ENCODE measurements at regions not wholly inside any gene's neighbourhood (a gene's known extent, or its start where the extent isn't known, plus 50 kb on each side); places are given as distances from the start of the nearest gene placed in this dataset.
"Not testable (repeated sequence)": the region's sequence is repeated elsewhere in the genome, so short reads cannot be mapped to it uniquely, and the experiment has no call there.

DNA sequence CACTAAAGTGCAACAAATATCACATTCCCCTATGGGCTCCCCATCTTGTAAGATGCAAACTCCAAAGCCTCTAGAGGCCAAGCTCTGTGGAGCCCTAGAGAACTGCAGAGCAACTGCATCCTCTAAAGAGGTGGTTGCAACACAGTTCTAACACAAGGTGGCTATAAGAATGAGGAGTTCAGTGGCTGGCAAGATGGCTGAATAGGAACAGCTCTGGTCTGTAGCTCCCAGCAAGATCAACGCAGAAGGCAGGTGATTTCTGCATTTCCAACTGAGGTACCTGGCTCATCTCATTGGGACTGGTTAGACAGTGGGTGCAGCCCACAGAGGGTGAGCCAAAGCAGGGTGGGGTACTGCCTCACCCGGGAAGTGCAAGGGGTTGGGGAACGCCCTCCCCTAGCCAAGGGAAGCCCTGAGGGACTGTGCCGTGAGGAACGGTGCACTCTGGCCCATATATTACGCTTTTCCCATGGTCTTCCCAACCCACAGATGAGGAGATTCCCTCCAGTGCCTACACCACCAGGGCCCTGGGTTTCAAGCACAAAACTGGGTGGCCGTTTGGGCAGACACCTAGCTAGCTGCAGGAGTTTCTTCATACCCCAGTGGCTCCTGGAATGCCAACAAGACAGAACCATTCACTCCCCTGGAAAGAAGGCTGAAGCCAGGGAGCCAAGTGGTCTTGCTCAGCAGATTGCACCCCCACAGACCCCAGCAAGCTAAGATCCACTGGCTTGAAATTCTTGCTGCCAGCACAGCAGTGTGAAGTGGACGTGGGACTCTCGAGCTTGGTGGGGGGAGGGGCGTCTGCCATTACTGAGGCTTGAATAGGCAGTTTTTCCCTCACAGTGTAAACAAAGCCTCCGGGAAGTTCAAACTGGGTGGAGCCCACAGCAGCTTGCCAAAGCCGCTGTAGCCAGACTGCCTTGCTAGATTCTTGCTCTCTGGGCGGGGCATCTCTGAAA, 188.6 kb upstream of the EGLN3 start:
- not testable (repeated sequence) for H3K9me3 ChIP-seq (ENCODE audit: low read length); H3K4me3 ChIP-seq (ENCODE audit: low read depth in 1 of 2, low read length in 2 of 2); H3K27ac ChIP-seq (ENCODE audit: low read depth, low read length); H3K27me3 ChIP-seq (ENCODE audit: control insufficient read depth in 1 of 2, insufficient read depth in 2 of 2, low read length in 2 of 2); H3K4me1 ChIP-seq (ENCODE audit: insufficient read depth, low read length); H3K9ac ChIP-seq (ENCODE audit: low read length); H3K36me3 ChIP-seq (ENCODE audit: insufficient read depth, low read length)

DNA sequence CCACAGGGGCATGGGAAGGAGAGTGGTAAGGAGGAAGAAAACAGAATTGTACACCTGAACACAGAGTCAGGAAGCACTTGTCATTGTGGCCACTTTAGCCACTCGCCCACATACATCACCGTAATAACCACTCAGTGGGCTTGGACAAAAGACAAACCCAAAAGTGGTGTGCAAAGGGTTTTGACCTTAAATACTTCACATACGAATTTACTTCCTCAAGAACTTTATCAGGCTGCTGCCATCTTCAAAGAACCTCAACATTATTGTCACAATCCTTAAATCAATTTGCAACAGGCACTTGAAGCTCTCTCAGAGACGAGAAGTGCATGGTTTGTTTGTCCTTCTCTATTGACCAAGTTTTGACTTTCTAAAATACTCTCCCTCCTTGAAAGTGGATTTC, 187.3 kb upstream of the EGLN3 start:
- Histone ChIP-seq H3K4me3 (ENCODE audit: low read depth in 1 of 2, low read length in 2 of 2) (no peak overlapping the region), H3K27me3 (ENCODE audit: control insufficient read depth in 1 of 2, insufficient read depth in 2 of 2, low read length in 2 of 2) (no peaks in the 10 kb centered on the region), H3K9me3 (ENCODE audit: low read length) (no peaks in the 10 kb centered on the region), H3K4me1 (ENCODE audit: insufficient read depth, low read length) (no peaks in the 10 kb centered on the region), H3K27ac (ENCODE audit: low read depth, low read length) (no peak overlapping the region), H3K9ac (ENCODE audit: low read length) (no peak overlapping the region), H3K36me3 (ENCODE audit: insufficient read depth, low read length) (no peaks in the 10 kb centered on the region)

- no peaks in the 10 kb centered on the region for H3K9me3 ChIP-seq (ENCODE audit: low read length)
- H3K27ac ChIP-seq (ENCODE audit: low read depth, low read length) = no peak overlapping the region
- no peaks in the 10 kb centered on the region for H3K27me3 ChIP-seq (ENCODE audit: control insufficient read depth in 1 of 2, insufficient read depth in 2 of 2, low read length in 2 of 2)
- H3K36me3 ChIP-seq (ENCODE audit: insufficient read depth, low read length) = no peaks in the 10 kb centered on the region
- H3K4me1 ChIP-seq (ENCODE audit: insufficient read depth, low read length) = no peaks in the 10 kb centered on the region
- no peak overlapping the region for H3K9ac ChIP-seq (ENCODE audit: low read length)
- H3K4me3 ChIP-seq (ENCODE audit: low read depth in 1 of 2, low read length in 2 of 2) = no peak overlapping the region
These were observed 186.3 kb upstream of the EGLN3 start for GRCh38 chr14:34137001-34137745.

GRCh38 chr14:34135492-34135891, 184.6 kb upstream of the EGLN3 start:
- H3K4me1 ChIP-seq (ENCODE audit: insufficient read depth, low read length) = no peaks in the 10 kb centered on the region
- H3K36me3 ChIP-seq (ENCODE audit: insufficient read depth, low read length) = no peaks in the 10 kb centered on the region
- no peak overlapping the region for H3K9ac ChIP-seq (ENCODE audit: low read length)
- no peak overlapping the region for H3K27ac ChIP-seq (ENCODE audit: low read depth, low read length)
- H3K27me3 ChIP-seq (ENCODE audit: control insufficient read depth in 1 of 2, insufficient read depth in 2 of 2, low read length in 2 of 2) = no peaks in the 10 kb centered on the region
- no peaks in the 10 kb centered on the region for H3K9me3 ChIP-seq (ENCODE audit: low read length)
- no peak overlapping the region for H3K4me3 ChIP-seq (ENCODE audit: low read depth in 1 of 2, low read length in 2 of 2)

- Histone ChIP-seq H3K9me3 (ENCODE audit: low read length) (no peaks in the 10 kb centered on the region), H3K27ac (ENCODE audit: low read depth, low read length) (no peak overlapping the region), H3K9ac (ENCODE audit: low read length) (no peak overlapping the region), H3K4me1 (ENCODE audit: insufficient read depth, low read length) (no peaks in the 10 kb centered on the region), H3K27me3 (ENCODE audit: control insufficient read depth in 1 of 2, insufficient read depth in 2 of 2, low read length in 2 of 2) (no peaks in the 10 kb centered on the region), H3K4me3 (ENCODE audit: low read depth in 1 of 2, low read length in 2 of 2) (no peak overlapping the region), H3K36me3 (ENCODE audit: insufficient read depth, low read length) (no peaks in the 10 kb centered on the region)
These were observed 183.6 kb upstream of the EGLN3 start for GRCh38 chr14:34134484-34134883.

GRCh38 chr14:34129927-34130552, 179.2 kb upstream of the EGLN3 start:
- Histone ChIP-seq H3K9me3 (ENCODE audit: low read length) (no peaks in the 10 kb centered on the region), H3K36me3 (ENCODE audit: insufficient read depth, low read length) (no peaks in the 10 kb centered on the region), H3K4me1 (ENCODE audit: insufficient read depth, low read length) (no peaks in the 10 kb centered on the region), H3K4me3 (ENCODE audit: low read depth in 1 of 2, low read length in 2 of 2) (no peak overlapping the region), H3K27me3 (ENCODE audit: control insufficient read depth in 1 of 2, insufficient read depth in 2 of 2, low read length in 2 of 2) (no peaks in the 10 kb centered on the region), H3K27ac (ENCODE audit: low read depth, low read length) (no peak overlapping the region), H3K9ac (ENCODE audit: low read length) (no peak overlapping the region)

DNA sequence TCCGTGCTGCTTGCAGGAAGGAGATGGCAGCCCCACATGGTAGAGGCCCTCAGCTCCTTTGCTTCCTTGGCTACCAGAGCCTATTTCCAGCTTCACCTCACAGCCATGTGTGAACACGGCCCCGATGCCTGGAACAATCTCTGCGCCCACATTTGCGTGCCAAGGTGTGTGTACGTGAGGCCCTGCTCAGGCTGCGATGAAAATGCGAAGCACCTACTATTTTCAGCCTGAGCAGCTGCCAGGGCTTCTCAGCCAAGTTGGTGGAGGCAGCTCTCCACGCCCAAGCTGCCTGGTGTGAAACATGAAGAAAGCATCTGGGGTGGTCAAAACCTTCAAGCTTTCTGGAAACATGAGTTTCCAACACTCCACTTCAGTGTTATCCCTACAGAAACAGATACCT, 177.8 kb upstream of the EGLN3 start:
- H3K27ac ChIP-seq (ENCODE audit: low read depth, low read length) = no peak overlapping the region

DNA sequence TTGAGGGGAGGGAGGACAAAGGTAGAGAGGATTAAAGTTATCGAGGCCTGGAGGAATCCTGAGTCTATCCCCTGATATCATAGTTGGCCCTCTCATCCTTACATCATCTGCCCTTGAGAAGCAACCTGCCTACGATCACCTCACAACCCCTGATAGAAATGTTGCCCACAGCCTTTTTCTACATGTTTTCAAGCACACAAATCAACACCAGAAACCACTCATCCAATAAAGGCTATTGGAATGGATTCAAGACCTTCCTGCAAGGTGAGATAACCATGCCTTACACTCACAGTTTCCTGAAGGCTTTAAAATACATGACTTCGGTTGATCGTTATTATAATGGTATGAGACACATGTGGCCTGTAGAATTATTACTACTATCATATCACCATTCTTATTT, 175.7 kb upstream of the EGLN3 start:
- Histone ChIP-seq H3K4me1 (ENCODE audit: insufficient read depth, low read length) (no peaks in the 10 kb centered on the region), H3K36me3 (ENCODE audit: insufficient read depth, low read length) (no peaks in the 10 kb centered on the region), H3K9ac (ENCODE audit: low read length) (no peak overlapping the region), H3K27ac (ENCODE audit: low read depth, low read length) (no peak overlapping the region), H3K27me3 (ENCODE audit: control insufficient read depth in 1 of 2, insufficient read depth in 2 of 2, low read length in 2 of 2) (no peaks in the 10 kb centered on the region), H3K9me3 (ENCODE audit: low read length) (no peaks in the 10 kb centered on the region), H3K4me3 (ENCODE audit: low read depth in 1 of 2, low read length in 2 of 2) (no peak overlapping the region)

More for the DNA sequence above, 177.8 kb upstream of the EGLN3 start:
- Histone ChIP-seq H3K4me1 (ENCODE audit: insufficient read depth, low read length) (no peaks in the 10 kb centered on the region), H3K27me3 (ENCODE audit: control insufficient read depth in 1 of 2, insufficient read depth in 2 of 2, low read length in 2 of 2) (no peaks in the 10 kb centered on the region), H3K4me3 (ENCODE audit: low read depth in 1 of 2, low read length in 2 of 2) (no peak overlapping the region), H3K36me3 (ENCODE audit: insufficient read depth, low read length) (no peaks in the 10 kb centered on the region), H3K9ac (ENCODE audit: low read length) (no peak overlapping the region), H3K9me3 (ENCODE audit: low read length) (no peaks in the 10 kb centered on the region)

DNA sequence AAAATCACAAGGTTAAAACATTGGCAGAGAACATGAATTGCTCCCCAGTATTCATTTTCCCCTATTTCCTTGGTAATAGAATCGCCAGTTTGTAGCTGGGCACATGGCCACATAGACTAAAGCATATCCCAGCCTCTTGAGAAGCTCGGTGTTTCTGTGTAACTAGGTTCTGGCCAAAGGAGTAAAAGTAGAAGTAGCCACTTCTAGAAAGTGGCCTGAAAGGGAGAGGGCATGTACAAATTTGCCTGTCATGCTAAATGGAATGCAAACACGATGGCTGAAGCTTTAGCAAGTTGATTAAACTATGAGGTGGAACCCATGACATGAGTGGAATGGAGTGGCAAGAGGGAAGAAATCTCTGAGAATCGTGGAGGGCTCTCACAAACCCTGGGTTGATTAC, 173.7 kb upstream of the EGLN3 start:
- Histone ChIP-seq H3K36me3 (ENCODE audit: insufficient read depth, low read length) (no peaks in the 10 kb centered on the region), H3K9ac (ENCODE audit: low read length) (no peak overlapping the region), H3K4me1 (ENCODE audit: insufficient read depth, low read length) (peaks cover 8% of the 10 kb centered on the region), H3K27ac (ENCODE audit: low read depth, low read length) (no peak overlapping the region), H3K9me3 (ENCODE audit: low read length) (no peaks in the 10 kb centered on the region), H3K4me3 (ENCODE audit: low read depth in 1 of 2, low read length in 2 of 2) (no peak overlapping the region), H3K27me3 (ENCODE audit: control insufficient read depth in 1 of 2, insufficient read depth in 2 of 2, low read length in 2 of 2) (no peaks in the 10 kb centered on the region)

- H3K27ac ChIP-seq (ENCODE audit: low read depth, low read length) = no peak overlapping the region
- H3K9me3 ChIP-seq (ENCODE audit: low read length) = no peaks in the 10 kb centered on the region
- no peaks in the 10 kb centered on the region for H3K27me3 ChIP-seq (ENCODE audit: control insufficient read depth in 1 of 2, insufficient read depth in 2 of 2, low read length in 2 of 2)
- H3K36me3 ChIP-seq (ENCODE audit: insufficient read depth, low read length) = no peaks in the 10 kb centered on the region
- no peak overlapping the region for H3K9ac ChIP-seq (ENCODE audit: low read length)
- peaks cover 8% of the 10 kb centered on the region for H3K4me1 ChIP-seq (ENCODE audit: insufficient read depth, low read length)
- H3K4me3 ChIP-seq (ENCODE audit: low read depth in 1 of 2, low read length in 2 of 2) = no peak overlapping the region
These were observed 171.8 kb upstream of the EGLN3 start for GRCh38 chr14:34122650-34123049.

- Histone ChIP-seq H3K36me3 (ENCODE audit: insufficient read depth, low read length) (no peaks in the 10 kb centered on the region), H3K27me3 (ENCODE audit: control insufficient read depth in 1 of 2, insufficient read depth in 2 of 2, low read length in 2 of 2) (no peaks in the 10 kb centered on the region), H3K4me3 (ENCODE audit: low read depth in 1 of 2, low read length in 2 of 2) (no peak overlapping the region), H3K27ac (ENCODE audit: low read depth, low read length) (no peak overlapping the region), H3K9me3 (ENCODE audit: low read length) (no peaks in the 10 kb centered on the region), H3K4me1 (ENCODE audit: insufficient read depth, low read length) (peaks cover 8% of the 10 kb centered on the region), H3K9ac (ENCODE audit: low read length) (no peak overlapping the region)
These were observed 171.2 kb upstream of the EGLN3 start for GRCh38 chr14:34122081-34122480.

Data from muscle layer of colon (tissue), 2 donors.